Glutamatergic neuron (in vitro differentiated cells): ENCODE measurements at regions not wholly inside any gene's neighbourhood (a gene's known extent, or its start where the extent isn't known, plus 50 kb on each side); places are given as distances from the start of the nearest gene placed in this dataset.

Experiments
- DNase-seq: peaks from one replicate; pipeline ENCODE4 v3.0.0; 2022
- H3K27ac Mint-ChIP-seq: one replicate; pipeline ENCODE4 v1.8.0; 2020; ENCODE audit warnings: mild to moderate bottlenecking, mixed read lengths, inconsistent platforms; ENCODE audit not compliant: unreplicated experiment
- H3K27me3 Mint-ChIP-seq: one replicate; pipeline ENCODE4 v1.8.0; 2020; ENCODE audit warnings: mild to moderate bottlenecking, moderate library complexity, mixed read lengths, inconsistent platforms; ENCODE audit not compliant: unreplicated experiment
- H3K36me3 Mint-ChIP-seq: one replicate; pipeline ENCODE4 v1.8.0; 2020; ENCODE audit warnings: mild to moderate bottlenecking, mixed read lengths, inconsistent platforms; ENCODE audit not compliant: unreplicated experiment
- H3K4me1 Mint-ChIP-seq: one replicate; pipeline ENCODE4 v1.8.0; 2020; ENCODE audit warnings: mild to moderate bottlenecking, low read depth, mixed read lengths, inconsistent platforms; ENCODE audit not compliant: unreplicated experiment
- H3K4me3 Mint-ChIP-seq: one replicate; pipeline ENCODE4 v1.8.0; 2020; ENCODE audit warnings: mild to moderate bottlenecking, mixed read lengths, inconsistent platforms; ENCODE audit not compliant: unreplicated experiment
- H3K9me3 Mint-ChIP-seq: one replicate; pipeline ENCODE4 v1.8.0; 2020; ENCODE audit warnings: mild to moderate bottlenecking, moderate library complexity, mixed read lengths, inconsistent platforms; ENCODE audit not compliant: unreplicated experiment
- TF ChIP-seq, protein P1 (sequence below): fragments of 200-600 bp; sonication (generic); IDR thresholded peaks from one replicate; pipeline ENCODE4 v1.5.0; 2021; ENCODE audit not compliant: partially characterized antibody, unreplicated experiment

DNA sequence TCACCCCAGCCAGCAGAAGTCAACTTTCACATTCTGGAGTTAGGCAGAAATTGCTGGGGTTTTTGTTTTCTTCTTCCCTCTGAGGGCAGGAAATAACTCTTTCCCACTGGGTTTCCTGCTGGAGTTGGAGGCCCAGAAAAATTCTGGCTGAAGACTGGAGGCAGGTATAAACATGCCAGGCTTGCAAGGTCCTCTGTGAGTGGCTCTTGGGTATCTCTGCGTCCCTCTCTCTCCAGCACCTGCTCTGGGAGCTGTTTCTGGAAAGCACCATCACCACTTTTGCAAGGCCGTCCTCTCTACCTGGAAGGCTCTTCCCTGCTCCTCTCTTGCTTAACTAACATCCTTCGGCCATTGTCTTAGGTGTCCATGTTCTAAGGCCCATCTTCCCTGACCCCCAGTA, 91.0 kb downstream of the MCFD2 start:
- no peak for DNase-seq
- Mint-ChIP-seq H3K27me3 (peaks cover 2% of the 10 kb centered on the region), H3K4me1 (peaks cover 7% of the 10 kb centered on the region), H3K4me3 (no peak overlapping the region), H3K36me3 (peaks cover 4% of the 10 kb centered on the region), H3K9me3 (peaks cover 8% of the 10 kb centered on the region), H3K27ac (no peak overlapping the region)
- TF ChIP-seq, protein P1, sequence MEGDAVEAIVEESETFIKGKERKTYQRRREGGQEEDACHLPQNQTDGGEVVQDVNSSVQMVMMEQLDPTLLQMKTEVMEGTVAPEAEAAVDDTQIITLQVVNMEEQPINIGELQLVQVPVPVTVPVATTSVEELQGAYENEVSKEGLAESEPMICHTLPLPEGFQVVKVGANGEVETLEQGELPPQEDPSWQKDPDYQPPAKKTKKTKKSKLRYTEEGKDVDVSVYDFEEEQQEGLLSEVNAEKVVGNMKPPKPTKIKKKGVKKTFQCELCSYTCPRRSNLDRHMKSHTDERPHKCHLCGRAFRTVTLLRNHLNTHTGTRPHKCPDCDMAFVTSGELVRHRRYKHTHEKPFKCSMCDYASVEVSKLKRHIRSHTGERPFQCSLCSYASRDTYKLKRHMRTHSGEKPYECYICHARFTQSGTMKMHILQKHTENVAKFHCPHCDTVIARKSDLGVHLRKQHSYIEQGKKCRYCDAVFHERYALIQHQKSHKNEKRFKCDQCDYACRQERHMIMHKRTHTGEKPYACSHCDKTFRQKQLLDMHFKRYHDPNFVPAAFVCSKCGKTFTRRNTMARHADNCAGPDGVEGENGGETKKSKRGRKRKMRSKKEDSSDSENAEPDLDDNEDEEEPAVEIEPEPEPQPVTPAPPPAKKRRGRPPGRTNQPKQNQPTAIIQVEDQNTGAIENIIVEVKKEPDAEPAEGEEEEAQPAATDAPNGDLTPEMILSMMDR = no peak

DNA sequence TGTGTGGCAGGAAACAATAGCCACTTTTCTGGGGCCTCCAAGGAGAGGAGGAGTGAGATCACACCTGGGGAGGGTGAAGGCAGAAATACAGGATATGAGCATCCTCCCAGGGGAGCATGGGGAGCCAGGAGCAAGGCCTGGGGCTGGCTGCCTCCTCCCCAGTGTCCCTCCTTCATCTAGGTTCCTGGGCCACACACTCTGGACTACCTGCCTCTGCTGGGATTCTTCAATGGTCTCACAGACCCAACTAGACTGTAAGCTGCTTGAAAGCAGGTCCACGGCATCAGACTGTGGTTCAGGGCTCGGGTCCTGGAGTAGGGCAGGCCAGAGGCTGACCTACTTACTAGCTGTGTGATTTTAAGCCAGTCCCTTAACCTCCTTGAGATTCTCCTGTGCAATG, 94.0 kb downstream of the MCFD2 start:
- H3K4me3 Mint-ChIP-seq = no peak overlapping the region
- TF ChIP-seq, protein P1 = no peak
- peaks cover 4% of the 10 kb centered on the region for H3K27me3 Mint-ChIP-seq
- no peak overlapping the region for H3K27ac Mint-ChIP-seq
- H3K36me3 Mint-ChIP-seq = peaks cover 5% of the 10 kb centered on the region
- no peak for DNase-seq
- peaks cover 6% of the 10 kb centered on the region for H3K4me1 Mint-ChIP-seq
- peaks cover 4% of the 10 kb centered on the region for H3K9me3 Mint-ChIP-seq

DNA sequence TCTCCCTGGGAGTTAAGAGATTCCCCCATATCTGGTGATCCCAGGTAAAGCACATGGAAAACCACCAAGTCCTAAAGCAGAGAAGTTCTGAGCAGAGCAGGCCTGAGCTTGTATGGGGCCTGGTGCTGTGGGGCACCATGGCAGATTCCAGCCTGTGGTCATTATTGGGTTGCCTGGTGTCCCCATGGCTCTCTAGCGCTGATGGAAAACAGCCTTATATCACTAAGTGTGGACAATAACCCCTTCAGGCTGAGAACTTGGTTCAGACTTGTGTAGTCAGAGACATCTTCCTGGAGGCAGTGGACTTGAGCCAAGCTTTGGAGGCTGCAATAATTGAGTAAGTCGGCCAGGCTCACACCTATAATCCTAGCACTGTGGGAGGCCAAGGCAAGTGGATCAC, 96.8 kb downstream of the MCFD2 start:
- DNase-seq = no peak
- Mint-ChIP-seq H3K9me3 (peaks cover 6% of the 10 kb centered on the region), H3K4me3 (no peak overlapping the region), H3K27ac (no peak overlapping the region), H3K4me1 (peaks cover 6% of the 10 kb centered on the region), H3K36me3 (peaks cover 5% of the 10 kb centered on the region), H3K27me3 (peaks cover 4% of the 10 kb centered on the region)
- TF ChIP-seq, protein P1 = no peak

DNA sequence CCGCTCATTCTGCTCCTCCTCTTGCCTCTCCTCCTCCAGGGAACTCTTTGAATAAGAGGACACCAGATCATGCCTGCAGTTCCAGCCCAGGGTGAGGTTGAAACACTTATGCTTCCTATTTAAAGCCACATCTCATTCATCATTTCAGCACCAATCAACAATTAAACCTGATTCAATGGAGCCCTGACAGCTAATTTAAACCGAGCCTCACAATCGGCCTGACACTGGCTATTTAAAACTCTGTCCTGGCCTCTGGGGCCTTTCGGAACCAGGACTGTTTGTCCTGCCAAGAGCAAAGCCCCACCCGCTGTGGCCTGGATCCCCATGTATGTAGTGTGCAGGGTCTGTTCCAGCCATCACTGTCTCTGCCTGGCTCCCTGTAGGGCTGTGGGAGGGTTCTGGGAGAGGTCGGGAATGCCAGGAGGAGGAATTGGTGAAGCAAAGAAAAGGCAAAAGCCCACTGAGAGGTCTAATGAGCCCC, 97.4 kb downstream of the MCFD2 start:
- no peak for DNase-seq
- Mint-ChIP-seq H3K27ac (no peak overlapping the region), H3K27me3 (peaks cover 7% of the 10 kb centered on the region), H3K4me1 (peaks cover 6% of the 10 kb centered on the region), H3K4me3 (no peak overlapping the region), H3K9me3 (peaks cover 6% of the 10 kb centered on the region), H3K36me3 (peaks cover 5% of the 10 kb centered on the region)
- TF ChIP-seq, protein P1 = no peak

DNA sequence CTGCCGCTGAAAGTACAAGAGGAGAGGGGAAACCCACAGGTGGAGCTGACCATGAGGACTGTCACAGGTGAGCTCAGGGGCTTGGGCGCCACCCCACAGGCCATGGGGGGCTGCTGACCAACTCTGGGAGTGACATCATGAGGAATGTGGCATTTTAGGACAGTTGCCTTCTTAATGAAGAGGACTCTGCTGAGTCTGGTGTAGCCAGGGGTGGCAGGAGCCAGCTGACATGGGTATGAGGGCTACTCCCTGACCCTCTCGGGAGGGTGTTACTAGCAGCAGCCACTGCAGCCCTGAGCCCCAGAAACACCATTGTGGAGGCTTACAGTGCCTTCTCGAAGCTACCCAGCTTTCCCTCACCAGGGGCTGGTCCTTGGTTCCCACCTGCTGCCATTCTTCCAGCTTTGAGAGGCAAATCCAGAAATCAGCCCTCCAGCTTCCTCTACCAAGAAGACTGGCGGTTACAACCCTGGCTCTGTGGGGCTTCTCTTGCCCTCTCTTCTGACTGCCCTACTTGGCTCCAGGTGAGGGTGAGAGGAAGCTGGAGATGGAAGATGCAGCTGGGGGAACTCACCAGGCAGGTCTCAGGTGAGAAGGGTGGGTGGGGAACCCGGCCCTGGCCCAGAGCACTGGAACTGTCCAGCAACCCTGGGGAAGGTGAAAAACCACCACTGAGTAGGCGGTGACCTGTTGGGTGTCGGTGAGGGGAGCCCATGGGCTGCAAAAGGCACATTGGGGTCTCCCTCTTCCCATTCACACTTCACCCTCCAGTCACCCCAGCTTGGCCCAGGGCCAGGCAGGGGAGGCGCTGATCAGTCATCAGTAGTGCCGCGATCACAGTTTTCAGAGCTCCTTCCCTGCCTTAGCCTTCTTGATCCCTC, 98.5 kb downstream of the MCFD2 start:
- Mint-ChIP-seq H3K36me3 (peaks cover 5% of the 10 kb centered on the region), H3K4me3 (no peak overlapping the region), H3K4me1 (peaks cover 10% of the 10 kb centered on the region), H3K27ac (no peak overlapping the region), H3K9me3 (peaks cover 1% of the 10 kb centered on the region), H3K27me3 (peaks cover 7% of the 10 kb centered on the region)
- no peak for DNase-seq
- TF ChIP-seq, protein P1 = no peak
